ENCODE measurements at regions not wholly inside any gene's neighbourhood (a gene's known extent, or its start where the extent isn't known, plus 50 kb on each side); places are given as distances from the start of the nearest gene placed in this dataset.

GRCh38 chr12:105892362-105892910 lies 246.3 kb downstream of the NUAK1 start:
- no peak for TF ChIP-seq TAF1 (IDR thresholded peaks at IDR 0.05; ENCODE audit: low read depth)
- no peak for TF ChIP-seq ZBTB7A (IDR thresholded peaks at IDR 0.05; ENCODE audit: low read depth)
- no peak for TF ChIP-seq TCF12 (IDR thresholded peaks at IDR 0.05; ENCODE audit: low read depth)
- TF ChIP-seq FOXM1 (IDR thresholded peaks at IDR 0.05; ENCODE audit: borderline replicate concordance, low read depth): no peak
- TF ChIP-seq EP300 (IDR thresholded peaks at IDR 0.05; ENCODE audit: borderline replicate concordance): no peak
- TF ChIP-seq RAD21 (IDR thresholded peaks at IDR 0.05; ENCODE audit: low read depth): no peak
- TF ChIP-seq TEAD4 (IDR thresholded peaks at IDR 0.05): no peak
- TF ChIP-seq, protein P1, sequence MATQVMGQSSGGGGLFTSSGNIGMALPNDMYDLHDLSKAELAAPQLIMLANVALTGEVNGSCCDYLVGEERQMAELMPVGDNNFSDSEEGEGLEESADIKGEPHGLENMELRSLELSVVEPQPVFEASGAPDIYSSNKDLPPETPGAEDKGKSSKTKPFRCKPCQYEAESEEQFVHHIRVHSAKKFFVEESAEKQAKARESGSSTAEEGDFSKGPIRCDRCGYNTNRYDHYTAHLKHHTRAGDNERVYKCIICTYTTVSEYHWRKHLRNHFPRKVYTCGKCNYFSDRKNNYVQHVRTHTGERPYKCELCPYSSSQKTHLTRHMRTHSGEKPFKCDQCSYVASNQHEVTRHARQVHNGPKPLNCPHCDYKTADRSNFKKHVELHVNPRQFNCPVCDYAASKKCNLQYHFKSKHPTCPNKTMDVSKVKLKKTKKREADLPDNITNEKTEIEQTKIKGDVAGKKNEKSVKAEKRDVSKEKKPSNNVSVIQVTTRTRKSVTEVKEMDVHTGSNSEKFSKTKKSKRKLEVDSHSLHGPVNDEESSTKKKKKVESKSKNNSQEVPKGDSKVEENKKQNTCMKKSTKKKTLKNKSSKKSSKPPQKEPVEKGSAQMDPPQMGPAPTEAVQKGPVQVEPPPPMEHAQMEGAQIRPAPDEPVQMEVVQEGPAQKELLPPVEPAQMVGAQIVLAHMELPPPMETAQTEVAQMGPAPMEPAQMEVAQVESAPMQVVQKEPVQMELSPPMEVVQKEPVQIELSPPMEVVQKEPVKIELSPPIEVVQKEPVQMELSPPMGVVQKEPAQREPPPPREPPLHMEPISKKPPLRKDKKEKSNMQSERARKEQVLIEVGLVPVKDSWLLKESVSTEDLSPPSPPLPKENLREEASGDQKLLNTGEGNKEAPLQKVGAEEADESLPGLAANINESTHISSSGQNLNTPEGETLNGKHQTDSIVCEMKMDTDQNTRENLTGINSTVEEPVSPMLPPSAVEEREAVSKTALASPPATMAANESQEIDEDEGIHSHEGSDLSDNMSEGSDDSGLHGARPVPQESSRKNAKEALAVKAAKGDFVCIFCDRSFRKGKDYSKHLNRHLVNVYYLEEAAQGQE (IDR thresholded peaks at IDR 0.05; ENCODE audit: low read depth): no peak
- no peak for TF ChIP-seq YY1 (IDR thresholded peaks at IDR 0.05; ENCODE audit: low read depth)

GRCh38 chr12:105897311-105897725 lies 241.4 kb downstream of the NUAK1 start:
- TF ChIP-seq EGR1 (IDR thresholded peaks at IDR 0.05): no peak
- TF ChIP-seq, protein P1 (IDR thresholded peaks at IDR 0.05; ENCODE audit: low read depth): no peak
- TF ChIP-seq CEBPB (IDR thresholded peaks at IDR 0.05): no peak
- TF ChIP-seq FOXM1 (IDR thresholded peaks at IDR 0.05; ENCODE audit: borderline replicate concordance, low read depth): no peak
- no peak for TF ChIP-seq EP300 (IDR thresholded peaks at IDR 0.05; ENCODE audit: borderline replicate concordance)
- TF ChIP-seq TCF12 (IDR thresholded peaks at IDR 0.05; ENCODE audit: low read depth): no peak
- no peak for TF ChIP-seq TEAD4 (IDR thresholded peaks at IDR 0.05)
- TF ChIP-seq RAD21 (IDR thresholded peaks at IDR 0.05; ENCODE audit: low read depth): no peak
- no peak for TF ChIP-seq CREB1 (IDR thresholded peaks at IDR 0.05; ENCODE audit: low read depth)
- TF ChIP-seq MAX (IDR thresholded peaks at IDR 0.05): no peak
- TF ChIP-seq NFIC (IDR thresholded peaks at IDR 0.05): no peak
- no peak for TF ChIP-seq YY1 (IDR thresholded peaks at IDR 0.05; ENCODE audit: low read depth)
- TF ChIP-seq TAF1 (IDR thresholded peaks at IDR 0.05; ENCODE audit: low read depth): no peak
- TF ChIP-seq USF1 (IDR thresholded peaks at IDR 0.05): no peak
- TF ChIP-seq ZBTB7A (IDR thresholded peaks at IDR 0.05; ENCODE audit: low read depth): no peak

DNA sequence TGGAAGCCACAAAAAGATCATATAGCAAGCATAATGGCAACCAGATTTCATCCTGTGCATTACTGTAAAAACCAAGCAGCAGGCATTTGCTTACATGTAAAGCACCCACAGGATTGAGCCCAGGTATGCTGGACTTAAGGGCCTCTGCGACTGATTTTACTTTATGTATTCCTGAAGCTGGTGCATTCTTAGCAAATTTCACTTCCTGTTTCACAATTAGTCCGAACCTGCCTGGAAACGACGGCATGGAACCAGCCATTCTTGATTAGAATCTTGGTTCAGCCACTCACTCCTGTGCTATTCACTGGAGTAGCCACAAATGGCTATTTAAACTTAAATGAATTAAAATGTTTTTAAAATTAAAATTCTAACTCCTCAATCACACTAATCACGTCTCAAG lies 239.2 kb downstream of the NUAK1 start:
- TF ChIP-seq EGR1 (IDR thresholded peaks at IDR 0.05) (no peak), RAD21 (IDR thresholded peaks at IDR 0.05; ENCODE audit: low read depth) (no peak), CREB1 (IDR thresholded peaks at IDR 0.05; ENCODE audit: low read depth) (no peak), NFIC (IDR thresholded peaks at IDR 0.05) (no peak), ZBTB7A (IDR thresholded peaks at IDR 0.05; ENCODE audit: low read depth) (no peak), YY1 (IDR thresholded peaks at IDR 0.05; ENCODE audit: low read depth) (no peak), FOXM1 (IDR thresholded peaks at IDR 0.05; ENCODE audit: borderline replicate concordance, low read depth) (no peak), TAF1 (IDR thresholded peaks at IDR 0.05; ENCODE audit: low read depth) (no peak), USF1 (IDR thresholded peaks at IDR 0.05) (no peak), CEBPB (IDR thresholded peaks at IDR 0.05) (no peak), EP300 (IDR thresholded peaks at IDR 0.05; ENCODE audit: borderline replicate concordance) (no peak), TEAD4 (IDR thresholded peaks at IDR 0.05) (no peak), TCF12 (IDR thresholded peaks at IDR 0.05; ENCODE audit: low read depth) (no peak), MAX (IDR thresholded peaks at IDR 0.05) (no peak)
- TF ChIP-seq, protein P1 (IDR thresholded peaks at IDR 0.05; ENCODE audit: low read depth): no peak

DNA sequence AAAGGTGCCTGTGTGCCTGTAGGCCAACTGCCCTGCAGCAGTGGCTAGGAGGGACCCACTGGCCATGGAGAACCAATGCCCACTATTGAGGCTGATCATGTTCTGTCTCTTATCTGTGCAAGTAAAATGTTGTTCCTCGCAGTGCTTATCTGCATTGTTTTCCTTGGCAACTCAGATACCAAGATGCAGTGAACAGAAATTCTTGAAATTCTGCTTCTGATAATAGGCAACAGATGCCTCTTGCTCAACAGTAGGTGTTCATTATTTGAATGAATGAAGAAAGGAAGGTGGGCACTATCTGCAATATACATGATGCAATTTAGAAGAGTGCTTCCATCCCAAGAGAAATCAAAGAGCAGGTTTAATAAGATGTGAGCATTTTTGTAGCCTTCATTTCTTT lies 232.2 kb downstream of the NUAK1 start:
- TF ChIP-seq EP300 (IDR thresholded peaks at IDR 0.05; ENCODE audit: borderline replicate concordance) (no peak), RAD21 (IDR thresholded peaks at IDR 0.05; ENCODE audit: low read depth) (no peak), FOXM1 (IDR thresholded peaks at IDR 0.05; ENCODE audit: borderline replicate concordance, low read depth) (no peak), CEBPB (IDR thresholded peaks at IDR 0.05) (no peak), YY1 (IDR thresholded peaks at IDR 0.05; ENCODE audit: low read depth) (no peak), EGR1 (IDR thresholded peaks at IDR 0.05) (no peak), ZBTB7A (IDR thresholded peaks at IDR 0.05; ENCODE audit: low read depth) (no peak)
- TF ChIP-seq, protein P1 (IDR thresholded peaks at IDR 0.05; ENCODE audit: low read depth): no peak
